Activated naive CD4-positive, alpha-beta T cell treated with anti-CD3 and anti-CD28 coated beads, Interleukin-2, amount 50 U/mL, for 16 hours (primary cell): ENCODE measurements at regions not wholly inside any gene's neighbourhood (a gene's known extent, or its start where the extent isn't known, plus 50 kb on each side); places are given as distances from the start of the nearest gene placed in this dataset.

ENCODE experiments used
- DNase-seq: peaks from one replicate; pipeline ENCODE4 v3.0.0-alpha.2; 2020

DNA sequence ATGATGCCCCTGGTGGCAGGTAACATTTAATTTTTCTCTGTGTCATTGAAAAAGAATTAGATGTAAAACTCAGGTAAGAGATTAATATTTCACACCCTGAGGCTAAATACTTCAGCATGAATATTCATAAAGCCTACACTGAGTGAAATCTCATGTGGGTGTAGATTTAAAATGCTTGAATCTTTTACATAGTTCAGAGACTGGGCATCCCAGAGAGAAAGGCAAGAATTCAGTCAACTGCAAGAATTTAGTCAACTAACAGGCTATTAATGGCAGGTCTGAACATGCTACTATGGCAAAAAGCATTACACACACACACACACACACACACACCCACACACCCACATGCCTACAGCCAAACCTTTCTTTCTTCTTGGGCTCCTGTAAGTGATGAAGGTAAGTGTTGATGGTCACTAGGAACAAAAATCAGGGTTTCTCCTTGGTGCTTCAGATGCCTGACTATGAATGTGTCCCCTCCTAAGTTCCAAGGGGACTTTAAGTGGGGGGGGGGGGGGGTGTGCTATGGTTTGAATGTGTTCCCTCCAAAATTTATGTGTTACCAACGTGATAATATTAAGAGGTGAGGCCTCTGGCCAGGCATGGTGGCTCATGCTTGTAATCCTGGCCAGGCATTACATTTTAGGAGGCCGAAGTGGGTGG is 63.7 kb upstream of the PSMD7 start:
- no peak for DNase-seq

- DNase-seq: no peak
Measured at GRCh38 chr16:74230126-74230525, 66.5 kb upstream of the PSMD7 start.

DNA sequence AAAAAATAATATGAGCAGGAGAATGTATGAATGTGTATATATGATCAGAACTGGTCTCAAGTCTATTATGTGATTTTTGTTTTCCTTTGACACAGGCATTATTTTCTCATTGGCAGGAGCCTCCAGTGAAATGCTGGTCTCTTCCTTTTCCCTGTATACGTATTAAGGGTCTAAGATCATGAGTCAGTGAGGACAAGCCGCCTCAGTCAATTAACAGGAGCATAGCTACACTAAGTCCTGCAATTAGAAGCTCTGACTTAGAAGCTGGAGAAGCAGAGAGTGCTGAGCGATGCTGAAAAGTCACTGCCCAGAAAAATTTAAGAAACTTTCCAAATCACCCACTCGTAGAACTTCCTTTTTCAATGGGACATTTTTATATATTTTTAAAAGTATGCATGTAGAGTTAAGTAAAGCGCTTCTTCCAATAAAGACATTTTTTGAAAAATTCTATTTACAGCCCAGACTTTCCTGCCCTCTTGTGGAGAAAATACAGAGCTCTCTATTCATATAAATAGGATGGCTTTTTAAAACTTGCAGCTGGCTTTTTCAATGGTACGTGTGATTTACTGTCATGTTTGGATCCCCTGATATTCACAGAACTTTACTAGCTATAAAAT is 70.2 kb upstream of the PSMD7 start:
- no peak for DNase-seq

DNA sequence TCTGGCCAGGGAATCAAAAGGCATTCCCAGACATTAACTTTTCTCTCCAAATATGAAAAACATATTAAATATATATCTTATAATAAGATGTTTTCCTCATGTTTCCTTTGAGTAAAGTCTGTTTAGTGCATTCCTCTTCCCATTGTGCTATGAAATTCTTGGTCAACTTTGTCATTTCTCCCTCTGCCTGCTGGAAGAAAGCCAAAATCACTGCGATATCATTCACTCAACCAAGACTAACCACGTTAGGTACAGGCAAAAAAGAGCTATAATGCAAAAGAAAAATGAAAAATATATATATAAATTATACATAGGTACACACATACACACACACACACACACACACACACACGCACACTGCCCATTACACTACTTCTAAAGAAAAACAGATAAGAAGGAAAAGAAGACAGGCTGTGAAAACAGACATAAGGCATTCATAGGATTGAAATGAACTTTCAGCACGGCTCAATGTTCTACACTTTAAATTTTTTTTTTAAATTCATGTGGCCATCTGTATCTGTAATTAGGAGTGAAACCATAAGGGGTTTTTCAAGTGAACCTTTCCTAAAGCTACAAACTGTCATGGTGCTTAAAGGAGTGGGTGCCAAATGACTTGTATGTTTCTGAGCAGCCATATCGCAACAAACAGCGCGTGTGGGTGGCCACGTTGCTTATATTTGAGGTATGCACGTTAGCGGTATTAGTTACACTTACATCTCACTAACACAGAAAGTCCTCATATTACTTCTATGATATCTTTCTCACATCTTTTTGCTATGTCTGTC is 71.6 kb upstream of the PSMD7 start:
- DNase-seq: no peak

DNA sequence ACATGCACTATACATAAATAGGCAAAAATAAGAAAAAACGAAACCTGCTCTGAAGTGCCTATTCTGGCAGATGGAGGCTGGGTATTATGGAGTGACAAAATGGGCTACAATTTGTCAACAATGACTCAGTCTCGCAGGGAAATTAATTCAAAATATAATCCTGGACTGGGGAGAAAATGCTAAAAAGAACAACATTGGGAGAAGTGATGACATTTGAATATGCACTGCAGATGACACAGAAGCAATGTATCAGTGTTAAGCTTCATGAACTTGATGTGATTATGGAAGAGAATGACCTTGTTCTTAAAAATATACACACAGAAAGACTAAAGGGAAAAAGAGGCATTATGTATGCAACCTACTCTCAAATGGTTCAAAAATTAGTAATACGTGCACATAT is 74.8 kb upstream of the PSMD7 start:
- DNase-seq: no peak

DNA sequence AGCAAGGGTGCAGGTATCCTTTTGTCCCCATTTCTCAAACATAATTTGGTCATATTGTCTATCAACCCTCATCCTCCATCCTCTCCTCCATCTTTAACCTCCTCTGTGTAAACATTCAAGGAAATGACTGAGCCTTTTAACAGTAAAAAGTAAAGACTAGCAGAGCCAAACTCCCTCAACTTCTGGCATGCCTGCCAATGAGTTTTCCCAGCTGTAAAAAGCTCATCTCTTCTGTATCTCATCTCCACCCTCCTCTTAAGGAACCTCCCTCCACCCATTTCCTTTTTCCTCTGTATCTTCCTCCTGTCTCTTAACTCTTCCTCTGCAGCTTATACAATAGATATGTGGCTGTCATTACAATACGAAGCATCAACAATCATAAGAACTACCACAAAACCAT is 76.9 kb upstream of the PSMD7 start:
- DNase-seq: no peak

GRCh38 chr16:74218871-74219270 is 77.7 kb upstream of the PSMD7 start:
- DNase-seq: no peak

DNA sequence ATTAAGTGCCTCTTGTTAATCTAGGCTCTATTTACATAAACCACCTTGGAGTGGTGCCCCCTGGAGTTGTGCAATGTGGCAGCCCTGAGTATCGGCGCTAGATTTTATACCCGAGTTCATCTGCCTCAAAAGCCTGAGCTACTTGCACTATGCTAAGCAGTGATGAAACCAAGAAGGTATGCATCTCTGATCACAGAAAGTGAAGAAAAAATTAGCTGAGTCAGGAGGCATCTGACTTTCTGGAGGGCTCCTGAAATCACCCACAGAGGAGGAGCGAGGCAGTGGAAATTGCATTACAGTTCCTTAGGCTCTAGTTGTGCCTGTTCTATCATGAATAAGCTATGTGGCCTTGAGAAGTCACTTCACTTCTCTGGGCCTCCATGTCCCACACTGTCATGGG is 80.3 kb upstream of the PSMD7 start:
- DNase-seq: no peak

DNA sequence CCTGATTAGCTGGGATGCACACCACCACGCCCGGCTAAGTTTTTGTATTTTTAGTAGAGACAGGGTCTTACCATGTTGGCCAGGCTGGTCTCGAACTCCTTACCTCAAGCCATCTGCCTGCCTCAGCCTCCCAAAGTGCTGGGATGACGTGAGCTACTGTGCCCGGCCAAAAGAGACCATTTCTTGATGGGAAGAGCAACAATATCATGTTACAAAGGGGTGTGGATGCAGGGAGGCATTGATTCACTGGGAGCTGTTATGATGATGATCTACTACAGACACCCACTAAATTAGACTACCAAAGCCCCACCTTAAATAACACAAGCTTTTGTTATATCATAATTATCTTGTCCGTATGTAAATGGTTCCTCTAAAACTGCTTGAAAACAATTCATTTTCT is 81.4 kb upstream of the PSMD7 start:
- no peak for DNase-seq

- no peak for DNase-seq
Measured at GRCh38 chr16:74213372-74213771, 83.2 kb upstream of the PSMD7 start.

DNA sequence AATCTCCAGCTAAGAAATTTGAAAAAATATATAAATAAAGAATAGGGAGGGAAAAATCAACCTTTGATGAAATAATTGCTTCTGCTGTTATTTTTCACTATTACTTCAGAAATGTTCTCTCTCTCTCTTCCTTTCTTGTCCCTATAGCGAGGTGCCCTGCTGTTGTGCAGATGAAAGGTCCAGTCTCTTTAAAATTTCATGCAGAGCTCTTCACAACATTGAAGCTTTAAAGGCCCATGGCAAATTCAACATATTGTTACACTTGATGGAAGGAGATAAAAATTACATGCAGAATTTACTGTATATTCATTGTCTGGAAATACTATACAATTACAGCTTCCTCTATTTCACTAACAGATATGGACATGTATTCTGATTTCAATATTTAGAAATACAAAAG is 86.4 kb upstream of the PSMD7 start:
- no peak for DNase-seq

DNA sequence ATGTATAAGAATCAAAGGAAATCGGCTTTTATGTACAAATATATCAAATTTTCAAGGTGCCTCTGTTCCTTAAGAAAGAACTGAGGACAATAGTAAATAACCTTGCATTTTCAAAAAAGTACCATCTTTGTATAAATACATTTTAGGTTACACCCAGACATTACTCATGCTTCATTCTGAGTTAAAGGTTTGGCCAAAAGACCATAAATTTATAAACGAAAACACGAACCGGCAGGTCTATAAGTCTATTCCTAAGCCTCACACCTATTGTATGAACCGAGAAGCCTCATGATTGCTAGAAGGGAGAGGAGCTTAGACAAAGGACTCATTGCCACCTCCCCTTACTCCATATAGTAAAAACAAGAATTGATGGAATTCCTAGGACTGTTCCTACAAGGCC is 94.6 kb upstream of the PSMD7 start:
- DNase-seq: no peak

DNA sequence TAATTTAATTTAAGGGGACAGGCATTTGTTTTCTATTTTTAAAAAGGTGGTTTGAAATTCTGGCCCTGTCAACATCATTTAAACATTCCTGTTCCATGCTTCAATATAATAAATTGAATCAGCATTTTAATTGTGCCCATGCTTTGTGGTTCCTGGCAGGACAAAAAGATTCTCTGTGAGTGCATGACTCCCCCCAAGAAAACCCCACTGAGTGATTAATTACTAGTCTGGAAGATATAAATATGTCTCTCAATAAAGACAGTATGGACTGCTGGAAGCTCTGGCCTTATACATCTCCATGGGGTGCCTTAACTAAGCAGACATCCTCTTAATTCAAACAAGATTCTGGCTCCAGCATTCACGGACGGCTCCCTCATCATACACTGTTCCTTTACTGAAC is 95.0 kb upstream of the PSMD7 start:
- DNase-seq: no peak

GRCh38 chr16:74200921-74201320 is 95.7 kb upstream of the PSMD7 start:
- DNase-seq: no peak

GRCh38 chr16:74199842-74200124 is 96.8 kb upstream of the PSMD7 start:
- no peak for DNase-seq

DNA sequence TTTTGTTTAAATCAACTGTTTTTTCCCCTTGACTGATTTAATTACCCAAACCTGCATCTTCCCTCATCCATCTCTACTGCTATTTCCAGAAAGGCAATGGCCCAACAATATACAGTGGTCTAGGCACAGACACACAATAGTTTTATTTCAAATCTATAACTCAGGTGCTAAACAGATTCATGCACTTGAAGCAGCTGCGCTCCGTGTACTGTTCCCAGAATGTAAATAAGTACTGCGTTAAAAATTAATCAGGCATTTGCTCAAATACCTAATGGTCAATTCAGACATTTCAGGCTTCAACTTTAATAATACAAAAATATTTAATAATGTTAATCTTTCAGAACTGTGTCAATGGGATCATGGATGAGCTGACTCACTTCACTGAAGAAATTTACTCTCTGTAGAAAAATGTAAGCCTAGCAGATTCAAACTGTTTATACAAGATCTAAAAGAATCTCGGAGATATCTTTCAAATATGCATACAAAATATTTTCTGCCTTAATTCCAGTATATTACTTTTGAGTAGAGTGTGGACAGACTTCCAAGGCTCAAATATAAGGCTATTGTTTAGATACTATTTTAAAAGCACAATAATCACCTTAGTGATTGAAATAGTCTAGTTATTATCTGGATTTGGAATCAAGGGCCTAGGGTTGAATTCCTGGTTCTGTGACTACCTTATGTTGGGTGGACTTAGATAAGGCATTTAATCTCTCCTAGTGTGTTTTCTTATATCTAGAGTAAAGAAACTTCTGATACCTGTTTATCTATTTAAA is 97.4 kb upstream of the PSMD7 start:
- no peak for DNase-seq

GRCh38 chr16:74192281-74192797 is 104.3 kb upstream of the PSMD7 start:
- DNase-seq: no peak

DNA sequence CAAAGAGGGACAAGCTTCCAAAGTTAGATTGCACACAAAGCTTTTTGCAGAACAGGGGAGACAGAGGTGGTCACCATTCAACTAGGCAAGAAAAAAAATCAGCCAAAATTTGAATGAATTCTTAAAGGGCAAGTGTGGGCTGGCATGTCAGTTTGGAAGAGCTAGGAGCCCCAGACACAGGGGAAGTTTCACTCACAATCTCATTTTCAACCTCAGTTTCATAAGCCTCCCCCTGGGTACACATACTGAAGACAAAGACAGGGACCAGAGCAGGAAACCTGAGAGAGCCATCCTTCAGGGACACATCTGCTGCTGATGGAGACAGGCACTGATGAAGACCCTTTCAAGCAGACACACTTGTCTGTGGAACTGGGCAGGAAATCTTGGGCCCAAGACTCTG is 106.3 kb upstream of the PSMD7 start:
- no peak for DNase-seq

DNA sequence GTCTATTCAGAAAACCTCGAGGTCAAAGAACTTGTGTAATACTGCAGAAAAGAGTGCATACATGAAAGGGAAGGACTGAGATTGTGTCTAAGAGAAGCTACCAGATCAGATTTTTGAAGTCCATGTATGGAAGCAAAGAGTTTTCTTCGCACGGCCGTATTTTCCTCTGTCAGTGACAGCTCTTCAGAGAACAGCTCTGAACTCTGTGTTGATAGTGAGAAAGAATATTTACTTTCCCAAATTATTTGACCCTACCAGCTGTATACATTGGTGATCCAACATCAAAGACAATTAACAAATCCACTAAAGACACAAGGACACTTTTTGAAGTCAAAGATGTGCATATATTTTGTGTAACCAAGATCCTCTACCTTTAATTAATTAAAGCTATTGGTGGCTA is 107.8 kb upstream of the PSMD7 start:
- no peak for DNase-seq

DNA sequence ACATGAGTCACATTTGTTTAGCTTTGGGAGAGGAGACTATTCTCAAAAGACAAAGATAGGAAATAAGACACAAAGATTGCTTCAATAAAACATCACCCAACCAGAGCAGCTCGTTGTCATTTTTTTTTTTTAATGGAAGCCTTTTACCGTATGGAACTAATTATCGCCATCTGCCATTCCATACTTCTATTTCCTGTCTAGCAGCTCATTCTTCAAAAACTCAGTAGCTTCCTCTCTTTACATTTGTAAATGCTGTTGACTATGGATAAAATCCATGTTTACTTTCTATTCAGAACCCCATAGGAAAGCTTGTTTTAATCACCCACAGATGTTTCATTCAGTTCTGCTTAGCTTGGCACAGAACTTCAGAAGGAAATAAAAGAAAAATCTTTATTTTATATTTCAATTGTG is 110.0 kb upstream of the PSMD7 start:
- no peak for DNase-seq

DNA sequence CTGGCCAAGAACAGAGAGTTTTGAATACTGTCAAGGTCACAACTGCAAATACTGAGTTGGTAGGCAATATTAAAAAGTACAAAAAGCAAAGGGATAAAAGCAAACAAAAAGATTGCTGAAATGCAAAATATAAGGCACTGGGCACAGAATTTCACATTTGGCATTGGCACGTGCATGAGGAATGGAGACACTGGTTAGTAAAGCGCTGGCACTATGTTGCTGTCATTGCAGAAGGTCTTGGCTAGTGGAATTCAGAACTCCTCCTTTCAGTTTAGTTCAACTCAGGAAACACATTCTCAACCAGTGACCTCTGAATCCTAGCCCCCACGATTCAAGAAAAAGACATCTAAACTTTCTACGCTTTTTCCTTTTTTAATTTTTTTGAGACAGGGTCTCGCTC is 111.8 kb upstream of the PSMD7 start:
- no peak for DNase-seq

DNA sequence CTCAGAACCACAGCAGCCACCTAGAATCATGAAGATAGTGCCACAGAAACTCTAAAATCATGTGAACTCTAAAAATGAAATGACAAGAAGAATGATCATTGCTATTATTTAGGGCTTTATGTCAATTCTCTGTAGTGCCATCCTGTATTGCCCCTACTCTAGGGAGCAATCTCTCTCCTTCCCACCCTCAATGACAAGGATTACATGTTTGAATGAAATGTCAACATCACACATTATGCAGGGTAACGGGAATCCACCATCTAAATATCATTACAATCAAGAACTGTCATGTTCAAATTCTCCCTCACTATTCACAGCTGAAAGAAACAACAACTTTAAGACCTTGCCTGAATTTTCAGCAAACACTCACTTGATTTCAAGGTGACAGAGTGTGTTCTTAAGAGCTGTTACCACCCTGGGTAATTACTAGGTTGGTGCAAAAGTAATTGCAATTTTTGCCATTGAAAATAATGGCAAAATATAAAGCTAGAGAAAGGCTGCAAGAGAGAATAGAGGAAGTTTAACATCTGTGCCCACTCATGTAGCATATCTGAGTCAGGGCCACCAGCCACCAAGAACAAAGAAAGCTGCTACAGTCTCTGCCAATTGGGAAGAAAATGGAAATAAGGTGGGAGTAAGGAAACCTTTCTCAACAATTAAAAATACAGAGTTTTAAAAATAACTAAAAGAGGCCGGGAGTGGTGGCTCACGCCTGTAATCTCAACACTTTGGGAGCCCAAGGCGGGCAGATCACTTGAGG is 112.8 kb upstream of the PSMD7 start:
- DNase-seq: no peak
